ENCODE measurements at regions not wholly inside any gene's neighbourhood (a gene's known extent, or its start where the extent isn't known, plus 50 kb on each side); places are given as distances from the start of the nearest gene placed in this dataset.
"Not testable (repeated sequence)": the region's sequence is repeated elsewhere in the genome, so short reads cannot be mapped to it uniquely, and the experiment has no call there.

GRCh38 chr12:123050913-123051312 is 70.4 kb downstream of the ARL6IP4 start:
- Histone ChIP-seq H3K9me2 (replicated peaks; ENCODE audit: insufficient read depth, low read length) (no peaks in the 10 kb centered on the region), H3K79me2 (ENCODE audit: insufficient read depth, low read length) (no peaks in the 10 kb centered on the region), H3K4me3 (ENCODE audit: insufficient read depth, low read length, poor library complexity, severe bottlenecking) (no peak overlapping the region), H3K9ac (ENCODE audit: low read length) (no peak overlapping the region), H4K20me1 (ENCODE audit: low read depth, low read length) (no peaks in the 10 kb centered on the region), H2AFZ (ENCODE audit: low read depth, low read length, severe bottlenecking) (no peak overlapping the region), H3K27ac (ENCODE audit: low read depth, low read length) (no peak overlapping the region), H3F3A (ENCODE audit: insufficient read depth) (no peaks in the 10 kb centered on the region), H3K9me3 (ENCODE audit: insufficient read depth, low read length) (no peaks in the 10 kb centered on the region), H3K27me3 (ENCODE audit: low read length) (no peaks in the 10 kb centered on the region), H3K4me2 (ENCODE audit: low read depth, low read length, poor library complexity, severe bottlenecking) (no peak overlapping the region), H3K36me3 (ENCODE audit: low read length) (no peaks in the 10 kb centered on the region)
- TF ChIP-seq EZH2phosphoT487 (conservative IDR thresholded peaks at IDR 0.05; ENCODE audit: low read length) (no peak), CTCF (IDR thresholded peaks at IDR 0.05; ENCODE audit: insufficient read depth, low read length, poor library complexity, severe bottlenecking) (no peak)

GRCh38 chr12:123050331-123050831 is 69.9 kb downstream of the ARL6IP4 start:
- Histone ChIP-seq H3K36me3 (ENCODE audit: low read length) (no peaks in the 10 kb centered on the region), H3K9me2 (replicated peaks; ENCODE audit: insufficient read depth, low read length) (no peaks in the 10 kb centered on the region), H3K4me3 (ENCODE audit: insufficient read depth, low read length, poor library complexity, severe bottlenecking) (no peak overlapping the region), H3K79me2 (ENCODE audit: insufficient read depth, low read length) (no peaks in the 10 kb centered on the region), H2AFZ (ENCODE audit: low read depth, low read length, severe bottlenecking) (no peak overlapping the region), H3K9ac (ENCODE audit: low read length) (no peak overlapping the region), H3F3A (ENCODE audit: insufficient read depth) (no peaks in the 10 kb centered on the region), H3K27ac (ENCODE audit: low read depth, low read length) (no peak overlapping the region), H4K20me1 (ENCODE audit: low read depth, low read length) (no peaks in the 10 kb centered on the region), H3K4me2 (ENCODE audit: low read depth, low read length, poor library complexity, severe bottlenecking) (no peak overlapping the region), H3K9me3 (ENCODE audit: insufficient read depth, low read length) (no peaks in the 10 kb centered on the region), H3K27me3 (ENCODE audit: low read length) (no peaks in the 10 kb centered on the region)
- TF ChIP-seq EZH2phosphoT487 (conservative IDR thresholded peaks at IDR 0.05; ENCODE audit: low read length) (no peak), CTCF (IDR thresholded peaks at IDR 0.05; ENCODE audit: insufficient read depth, low read length, poor library complexity, severe bottlenecking) (no peak)

GRCh38 chr12:123049398-123050240 is 69.1 kb downstream of the ARL6IP4 start:
- H3K27me3 ChIP-seq (ENCODE audit: low read length) = no peaks in the 10 kb centered on the region
- H3K9ac ChIP-seq (ENCODE audit: low read length) = no peak overlapping the region
- H3K27ac ChIP-seq (ENCODE audit: low read depth, low read length) = no peak overlapping the region
- no peak for TF ChIP-seq CTCF (IDR thresholded peaks at IDR 0.05; ENCODE audit: insufficient read depth, low read length, poor library complexity, severe bottlenecking)
- no peak for TF ChIP-seq EZH2phosphoT487 (conservative IDR thresholded peaks at IDR 0.05; ENCODE audit: low read length)
- no peaks in the 10 kb centered on the region for H3K9me2 ChIP-seq (replicated peaks; ENCODE audit: insufficient read depth, low read length)
- no peaks in the 10 kb centered on the region for H3K36me3 ChIP-seq (ENCODE audit: low read length)
- no peak overlapping the region for H3K4me3 ChIP-seq (ENCODE audit: insufficient read depth, low read length, poor library complexity, severe bottlenecking)
- H3K79me2 ChIP-seq (ENCODE audit: insufficient read depth, low read length) = no peaks in the 10 kb centered on the region
- H3F3A ChIP-seq (ENCODE audit: insufficient read depth) = no peaks in the 10 kb centered on the region
- no peaks in the 10 kb centered on the region for H3K9me3 ChIP-seq (ENCODE audit: insufficient read depth, low read length)
- H4K20me1 ChIP-seq (ENCODE audit: low read depth, low read length) = no peaks in the 10 kb centered on the region
- H2AFZ ChIP-seq (ENCODE audit: low read depth, low read length, severe bottlenecking) = no peak overlapping the region
- no peak overlapping the region for H3K4me2 ChIP-seq (ENCODE audit: low read depth, low read length, poor library complexity, severe bottlenecking)

GRCh38 chr12:123047892-123048291 is 67.4 kb downstream of the ARL6IP4 start:
- H3K4me2 ChIP-seq (ENCODE audit: low read depth, low read length, poor library complexity, severe bottlenecking) = not testable (repeated sequence)

More at GRCh38 chr12:123047892-123048291, 67.4 kb downstream of the ARL6IP4 start:
- not testable (repeated sequence) for H3K27ac ChIP-seq (ENCODE audit: low read depth, low read length); H3K79me2 ChIP-seq (ENCODE audit: insufficient read depth, low read length); H3F3A ChIP-seq (ENCODE audit: insufficient read depth); H4K20me1 ChIP-seq (ENCODE audit: low read depth, low read length); H3K9me3 ChIP-seq (ENCODE audit: insufficient read depth, low read length); H3K36me3 ChIP-seq (ENCODE audit: low read length); H3K9me2 ChIP-seq (replicated peaks; ENCODE audit: insufficient read depth, low read length); H3K4me3 ChIP-seq (ENCODE audit: insufficient read depth, low read length, poor library complexity, severe bottlenecking); H3K27me3 ChIP-seq (ENCODE audit: low read length); H3K9ac ChIP-seq (ENCODE audit: low read length); H2AFZ ChIP-seq (ENCODE audit: low read depth, low read length, severe bottlenecking)

Measured in SU-DHL-6 (cell line).